ENCODE measurements at regions not wholly inside any gene's neighbourhood (a gene's known extent, or its start where the extent isn't known, plus 50 kb on each side); places are given as distances from the start of the nearest gene placed in this dataset.

DNA sequence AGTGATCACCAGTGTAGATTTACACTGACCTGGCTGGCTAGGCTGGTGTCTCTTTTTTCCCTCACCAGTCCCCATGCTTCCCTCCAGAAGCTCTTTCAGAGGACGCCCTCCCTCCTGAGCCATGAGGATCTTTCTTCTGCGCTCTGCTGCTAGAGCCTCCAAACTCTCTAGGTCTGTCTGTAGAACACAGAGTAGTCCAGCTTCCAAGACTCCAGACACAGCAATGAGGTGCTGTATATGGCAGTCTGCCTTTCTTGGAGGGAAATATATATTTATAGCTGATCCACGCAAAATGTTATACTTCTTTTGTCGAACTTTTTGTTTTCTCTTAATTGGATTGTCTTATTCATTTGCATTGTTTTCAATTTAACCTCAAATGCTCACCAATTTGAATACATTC lies 1121.8 kb downstream of the ROBO2 start:
- Histone ChIP-seq H3K27me3 (ENCODE audit: insufficient read depth, low read length) (no peaks in the 10 kb centered on the region), H3K4me1 (ENCODE audit: insufficient read depth, low read length) (peaks cover 6% of the 10 kb centered on the region; the same call in 1 of the 2 replicates), H3K9ac (ENCODE audit: low read depth, low read length) (no peak overlapping the region), H3K9me3 (ENCODE audit: insufficient read depth, low read depth, low read length) (no peaks in the 10 kb centered on the region), H3K36me3 (ENCODE audit: insufficient read depth, low read depth, low read length) (no peaks in the 10 kb centered on the region), H3K27ac (ENCODE audit: low read length) (no peak overlapping the region), H3K4me3 (ENCODE audit: low read length) (no peak overlapping the region)

DNA sequence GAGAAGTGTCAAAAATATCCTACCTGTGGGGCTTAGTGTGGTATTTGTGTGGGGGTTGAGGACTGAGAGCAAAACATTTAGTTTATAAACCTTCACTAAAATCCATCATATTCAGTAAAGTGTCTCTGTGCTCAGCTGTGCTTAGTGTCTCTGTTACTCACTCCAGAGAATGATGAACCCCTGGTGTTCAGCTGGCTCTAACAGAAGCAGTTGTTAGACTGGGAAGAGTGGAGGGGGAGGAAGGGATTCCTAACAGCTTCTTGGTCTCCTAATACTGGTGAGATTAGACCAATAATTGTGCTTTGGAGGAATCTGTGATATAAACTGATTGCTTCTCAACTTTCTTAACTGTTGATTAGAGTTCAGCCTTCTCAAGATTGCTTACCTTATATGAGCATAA lies 1123.5 kb downstream of the ROBO2 start:
- peaks cover 6% of the 10 kb centered on the region; the same call in 1 of the 2 replicates for H3K4me1 ChIP-seq (ENCODE audit: insufficient read depth, low read length)
- H3K36me3 ChIP-seq (ENCODE audit: insufficient read depth, low read depth, low read length), result no peaks in the 10 kb centered on the region
- no peaks in the 10 kb centered on the region for H3K27me3 ChIP-seq (ENCODE audit: insufficient read depth, low read length)
- H3K4me3 ChIP-seq (ENCODE audit: low read length), result no peak overlapping the region
- H3K9me3 ChIP-seq (ENCODE audit: insufficient read depth, low read depth, low read length), result no peaks in the 10 kb centered on the region
- no peak overlapping the region for H3K9ac ChIP-seq (ENCODE audit: low read depth, low read length)
- no peak overlapping the region for H3K27ac ChIP-seq (ENCODE audit: low read length)

DNA sequence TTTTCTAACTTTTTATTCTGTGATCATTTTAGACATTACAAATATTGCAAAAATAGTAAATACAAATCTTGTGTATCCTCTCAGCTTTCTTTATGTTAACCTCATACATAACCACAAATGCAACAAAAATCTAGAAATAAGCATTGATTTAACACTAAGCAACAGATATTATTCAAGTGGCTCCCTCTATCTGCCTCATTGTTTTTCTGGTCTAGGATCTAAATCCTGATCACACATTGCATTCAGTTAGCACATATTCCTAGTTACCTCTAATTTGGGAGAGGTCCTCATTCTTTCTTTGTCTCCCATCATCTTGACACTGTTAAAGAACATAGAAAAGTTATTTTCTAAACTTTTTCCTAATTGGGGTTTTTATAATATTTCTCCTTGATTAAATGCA lies 1126.0 kb downstream of the ROBO2 start:
- H3K9me3 ChIP-seq (ENCODE audit: insufficient read depth, low read depth, low read length), result no peaks in the 10 kb centered on the region
- H3K9ac ChIP-seq (ENCODE audit: low read depth, low read length), result no peak overlapping the region
- no peaks in the 10 kb centered on the region for H3K27me3 ChIP-seq (ENCODE audit: insufficient read depth, low read length)
- H3K4me3 ChIP-seq (ENCODE audit: low read length), result no peak overlapping the region
- no peaks in the 10 kb centered on the region for H3K36me3 ChIP-seq (ENCODE audit: insufficient read depth, low read depth, low read length)
- peaks cover 6% of the 10 kb centered on the region; the same call in 1 of the 2 replicates for H3K4me1 ChIP-seq (ENCODE audit: insufficient read depth, low read length)
- no peak overlapping the region for H3K27ac ChIP-seq (ENCODE audit: low read length)

DNA sequence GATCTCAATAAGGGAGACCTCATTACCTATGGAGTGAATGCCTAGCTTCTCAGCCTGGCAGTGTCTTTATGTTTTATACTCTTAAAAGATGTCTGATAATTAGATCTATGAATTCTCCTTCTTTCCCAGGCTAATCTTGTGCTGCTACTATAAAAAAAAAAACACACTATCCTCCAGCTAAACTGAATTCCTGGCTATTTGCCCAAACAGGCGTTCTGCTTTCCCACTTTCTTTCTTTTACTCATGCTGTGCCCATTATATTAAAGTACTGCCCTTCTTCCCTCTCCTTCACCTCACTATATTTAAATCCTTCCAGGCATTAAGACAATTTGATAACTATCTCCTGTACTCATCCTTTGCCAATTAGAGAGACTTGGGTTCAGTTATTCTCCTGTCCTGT lies 1134.9 kb downstream of the ROBO2 start:
- no peaks in the 10 kb centered on the region for H3K9me3 ChIP-seq (ENCODE audit: insufficient read depth, low read depth, low read length)
- no peak overlapping the region for H3K9ac ChIP-seq (ENCODE audit: low read depth, low read length)
- H3K4me3 ChIP-seq (ENCODE audit: low read length), result no peak overlapping the region
- no peaks in the 10 kb centered on the region for H3K36me3 ChIP-seq (ENCODE audit: insufficient read depth, low read depth, low read length)
- no peaks in the 10 kb centered on the region for H3K27me3 ChIP-seq (ENCODE audit: insufficient read depth, low read length)
- no peaks in the 10 kb centered on the region for H3K4me1 ChIP-seq (ENCODE audit: insufficient read depth, low read length)
- H3K27ac ChIP-seq (ENCODE audit: low read length), result no peak overlapping the region

DNA sequence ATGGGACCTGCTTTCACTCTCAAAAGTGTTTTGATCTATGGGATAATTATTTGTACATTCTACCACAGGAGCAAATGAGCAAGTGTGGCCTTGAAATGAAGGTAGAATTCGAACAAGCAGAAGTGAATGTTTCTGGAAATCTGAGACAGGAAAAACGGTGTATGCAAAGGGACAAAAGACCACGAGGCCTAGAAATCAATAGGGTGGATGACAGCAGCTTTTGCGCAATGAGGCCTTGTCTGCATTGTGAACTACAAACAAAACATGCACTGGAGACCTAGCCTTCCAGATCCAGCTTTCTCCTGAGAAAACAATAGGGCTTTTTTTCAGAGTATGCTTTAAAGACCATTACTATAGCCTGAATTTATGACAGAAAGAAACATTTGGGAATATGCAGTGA lies 1137.0 kb downstream of the ROBO2 start:
- no peaks in the 10 kb centered on the region for H3K36me3 ChIP-seq (ENCODE audit: insufficient read depth, low read depth, low read length)
- H3K4me1 ChIP-seq (ENCODE audit: insufficient read depth, low read length), result no peaks in the 10 kb centered on the region
- no peak overlapping the region for H3K9ac ChIP-seq (ENCODE audit: low read depth, low read length)
- H3K27ac ChIP-seq (ENCODE audit: low read length), result no peak overlapping the region
- H3K9me3 ChIP-seq (ENCODE audit: insufficient read depth, low read depth, low read length), result no peaks in the 10 kb centered on the region
- H3K4me3 ChIP-seq (ENCODE audit: low read length), result no peak overlapping the region
- H3K27me3 ChIP-seq (ENCODE audit: insufficient read depth, low read length), result no peaks in the 10 kb centered on the region

DNA sequence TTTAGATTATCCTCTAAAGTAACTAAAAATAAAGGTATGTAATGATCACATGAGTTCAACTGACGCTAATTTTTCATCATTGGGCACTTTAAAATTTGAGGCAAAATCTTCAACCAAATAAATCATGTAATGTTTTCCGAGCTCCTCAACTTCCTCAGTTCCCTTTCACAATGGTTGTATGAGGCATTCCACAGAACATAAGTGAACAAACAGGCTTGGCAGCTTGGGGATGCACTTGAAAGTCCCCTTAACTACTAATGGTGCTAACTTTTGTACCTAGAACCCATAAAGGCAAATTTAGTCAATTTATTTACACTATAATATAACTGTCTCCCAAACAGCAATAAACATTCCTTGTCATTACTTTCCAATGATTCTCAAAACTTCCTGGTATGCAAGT lies 1137.9 kb downstream of the ROBO2 start:
- Histone ChIP-seq H3K36me3 (ENCODE audit: insufficient read depth, low read depth, low read length) (no peaks in the 10 kb centered on the region), H3K4me3 (ENCODE audit: low read length) (no peak overlapping the region), H3K9me3 (ENCODE audit: insufficient read depth, low read depth, low read length) (no peaks in the 10 kb centered on the region), H3K27me3 (ENCODE audit: insufficient read depth, low read length) (no peaks in the 10 kb centered on the region), H3K9ac (ENCODE audit: low read depth, low read length) (no peak overlapping the region), H3K27ac (ENCODE audit: low read length) (no peak overlapping the region), H3K4me1 (ENCODE audit: insufficient read depth, low read length) (no peaks in the 10 kb centered on the region)

DNA sequence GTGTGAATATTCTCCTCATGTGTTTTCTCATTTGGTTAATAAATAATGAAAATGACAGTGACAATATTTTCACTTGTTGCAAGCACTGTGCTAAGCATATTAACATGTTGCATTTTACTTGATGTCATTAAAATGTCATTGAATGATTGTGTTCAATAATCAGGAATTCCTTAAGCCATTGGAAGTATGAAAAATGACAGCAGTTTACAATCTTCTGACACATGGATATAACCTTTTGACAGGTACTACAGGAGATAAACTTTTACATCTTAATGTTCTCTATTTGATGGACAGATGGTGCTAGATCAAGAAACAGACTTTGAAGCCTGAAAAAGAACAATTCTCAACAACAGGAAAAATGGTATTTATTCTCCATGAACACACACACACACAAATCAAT lies 1138.3 kb downstream of the ROBO2 start:
- Histone ChIP-seq H3K4me1 (ENCODE audit: insufficient read depth, low read length) (no peaks in the 10 kb centered on the region), H3K9ac (ENCODE audit: low read depth, low read length) (no peak overlapping the region), H3K27ac (ENCODE audit: low read length) (no peak overlapping the region), H3K36me3 (ENCODE audit: insufficient read depth, low read depth, low read length) (no peaks in the 10 kb centered on the region), H3K4me3 (ENCODE audit: low read length) (no peak overlapping the region), H3K9me3 (ENCODE audit: insufficient read depth, low read depth, low read length) (no peaks in the 10 kb centered on the region), H3K27me3 (ENCODE audit: insufficient read depth, low read length) (no peaks in the 10 kb centered on the region)

DNA sequence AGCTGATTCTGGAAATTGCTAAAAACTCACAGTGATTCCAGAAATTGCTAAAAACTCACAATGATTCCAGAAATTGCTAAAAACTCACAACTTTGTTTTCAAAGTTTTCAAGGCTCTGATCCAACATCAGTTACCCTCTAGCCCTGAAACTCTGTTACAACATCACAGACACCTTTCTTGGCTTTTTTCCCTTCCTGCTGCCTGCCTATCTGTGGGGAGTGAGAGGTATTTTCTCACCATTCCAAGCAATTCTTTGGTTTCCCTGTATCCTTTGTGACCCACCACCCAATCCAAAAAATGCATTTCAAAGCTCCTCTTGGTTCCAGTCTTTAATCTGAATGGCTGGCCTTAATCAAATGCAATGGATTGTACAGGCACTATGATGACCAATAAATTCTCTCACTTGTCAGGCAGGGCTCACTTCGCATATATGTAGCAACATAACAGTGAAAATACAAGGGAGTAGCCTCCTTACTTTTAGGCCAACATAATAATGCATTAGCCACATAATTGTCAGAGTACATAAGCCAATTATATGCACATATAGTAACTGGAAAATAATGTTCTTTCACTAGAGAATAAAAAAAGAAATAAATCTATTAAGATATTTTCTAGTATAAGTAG lies 1139.0 kb downstream of the ROBO2 start:
- Histone ChIP-seq H3K36me3 (ENCODE audit: insufficient read depth, low read depth, low read length) (no peaks in the 10 kb centered on the region), H3K27ac (ENCODE audit: low read length) (no peak overlapping the region), H3K9ac (ENCODE audit: low read depth, low read length) (no peak overlapping the region), H3K4me3 (ENCODE audit: low read length) (no peak overlapping the region), H3K27me3 (ENCODE audit: insufficient read depth, low read length) (no peaks in the 10 kb centered on the region), H3K9me3 (ENCODE audit: insufficient read depth, low read depth, low read length) (no peaks in the 10 kb centered on the region), H3K4me1 (ENCODE audit: insufficient read depth, low read length) (peaks cover under 1% of the 10 kb centered on the region; the same call in 1 of the 2 replicates)

DNA sequence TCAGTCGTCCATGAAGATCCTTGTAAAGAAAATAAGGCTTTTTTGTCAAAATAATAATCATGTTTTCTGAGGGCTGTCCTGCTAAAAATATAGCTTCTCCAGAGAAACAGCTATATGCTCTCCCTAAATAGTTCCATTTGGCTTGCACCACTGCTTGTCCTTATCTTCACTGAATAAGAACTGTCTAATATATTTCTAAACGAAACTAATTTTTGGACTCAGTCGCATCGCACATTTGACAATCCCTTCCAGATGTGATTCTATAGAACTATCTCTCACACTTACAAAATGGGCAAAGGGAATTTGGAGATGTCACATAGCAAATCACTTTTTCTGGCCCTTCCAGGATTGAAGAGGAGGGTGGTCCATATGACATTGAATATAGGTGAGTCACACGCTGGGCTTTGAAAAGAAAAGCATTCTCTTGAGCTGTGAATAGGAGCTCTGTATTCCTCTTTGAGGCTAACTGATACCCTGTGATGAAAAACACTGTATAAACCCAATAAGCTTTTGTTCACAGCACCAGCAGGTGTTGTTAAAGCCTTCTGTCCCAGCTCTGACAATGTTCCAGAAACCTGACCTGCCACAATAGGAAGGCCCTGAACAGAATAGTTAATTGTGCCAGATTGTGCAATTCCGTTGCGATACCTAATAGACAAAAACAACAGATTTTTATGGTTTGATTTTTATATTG lies 1144.2 kb downstream of the ROBO2 start:
- Histone ChIP-seq H3K9ac (ENCODE audit: low read depth, low read length) (no peak overlapping the region), H3K27me3 (ENCODE audit: insufficient read depth, low read length) (no peaks in the 10 kb centered on the region), H3K36me3 (ENCODE audit: insufficient read depth, low read depth, low read length) (no peaks in the 10 kb centered on the region), H3K9me3 (ENCODE audit: insufficient read depth, low read depth, low read length) (no peaks in the 10 kb centered on the region), H3K27ac (ENCODE audit: low read length) (no peak overlapping the region), H3K4me1 (ENCODE audit: insufficient read depth, low read length) (peaks cover 7% of the 10 kb centered on the region; the same call in 1 of the 2 replicates), H3K4me3 (ENCODE audit: low read length) (no peak overlapping the region)

DNA sequence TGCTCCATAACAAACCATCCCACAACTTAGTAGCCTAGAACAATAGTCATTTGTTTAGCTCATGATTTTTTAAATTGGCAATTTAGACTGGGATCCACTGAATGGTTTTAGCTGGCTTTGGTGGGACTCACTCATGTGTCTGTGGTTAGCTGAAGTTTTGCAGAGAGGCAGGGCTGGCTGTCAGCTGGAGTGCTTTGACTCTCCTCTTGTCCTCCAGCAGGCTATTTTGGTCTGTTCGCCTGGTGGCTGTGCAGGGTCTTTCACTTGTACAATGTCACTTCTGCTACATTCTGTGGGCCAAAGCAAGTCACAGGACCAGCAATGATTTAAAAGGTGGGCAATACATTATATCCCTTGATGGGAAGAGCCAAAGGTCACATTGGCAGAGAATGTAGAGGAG lies 1146.5 kb downstream of the ROBO2 start:
- no peaks in the 10 kb centered on the region for H3K9me3 ChIP-seq (ENCODE audit: insufficient read depth, low read depth, low read length)
- no peak overlapping the region for H3K27ac ChIP-seq (ENCODE audit: low read length)
- H3K27me3 ChIP-seq (ENCODE audit: insufficient read depth, low read length), result no peaks in the 10 kb centered on the region
- H3K9ac ChIP-seq (ENCODE audit: low read depth, low read length), result no peak overlapping the region
- H3K36me3 ChIP-seq (ENCODE audit: insufficient read depth, low read depth, low read length), result no peaks in the 10 kb centered on the region
- H3K4me1 ChIP-seq (ENCODE audit: insufficient read depth, low read length), result peaks cover 7% of the 10 kb centered on the region; the same call in 1 of the 2 replicates
- no peak overlapping the region for H3K4me3 ChIP-seq (ENCODE audit: low read length)

DNA sequence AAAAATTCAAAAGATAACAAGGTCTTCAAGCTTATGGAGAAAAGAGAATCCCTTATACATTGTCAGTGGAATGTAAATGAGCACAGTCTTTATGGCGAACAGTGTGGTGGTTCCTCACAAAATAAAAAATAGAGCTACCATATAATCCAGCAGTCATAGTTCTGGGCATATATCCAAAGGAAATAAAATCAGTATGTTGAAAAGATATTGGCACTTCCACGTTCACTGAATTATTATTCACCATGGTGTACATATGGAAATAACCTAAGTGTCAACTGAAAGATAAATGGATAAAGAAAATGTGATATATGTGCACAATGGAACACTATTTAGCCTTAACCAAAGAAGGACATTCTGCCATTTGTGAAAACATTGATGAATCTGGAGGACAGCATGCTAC lies 1161.2 kb downstream of the ROBO2 start:
- no peak overlapping the region for H3K27ac ChIP-seq (ENCODE audit: low read length)
- no peaks in the 10 kb centered on the region for H3K9me3 ChIP-seq (ENCODE audit: insufficient read depth, low read depth, low read length)
- no peaks in the 10 kb centered on the region for H3K36me3 ChIP-seq (ENCODE audit: insufficient read depth, low read depth, low read length)
- H3K4me1 ChIP-seq (ENCODE audit: insufficient read depth, low read length), result no peaks in the 10 kb centered on the region
- H3K4me3 ChIP-seq (ENCODE audit: low read length), result no peak overlapping the region
- no peak overlapping the region for H3K9ac ChIP-seq (ENCODE audit: low read depth, low read length)
- no peaks in the 10 kb centered on the region for H3K27me3 ChIP-seq (ENCODE audit: insufficient read depth, low read length)

DNA sequence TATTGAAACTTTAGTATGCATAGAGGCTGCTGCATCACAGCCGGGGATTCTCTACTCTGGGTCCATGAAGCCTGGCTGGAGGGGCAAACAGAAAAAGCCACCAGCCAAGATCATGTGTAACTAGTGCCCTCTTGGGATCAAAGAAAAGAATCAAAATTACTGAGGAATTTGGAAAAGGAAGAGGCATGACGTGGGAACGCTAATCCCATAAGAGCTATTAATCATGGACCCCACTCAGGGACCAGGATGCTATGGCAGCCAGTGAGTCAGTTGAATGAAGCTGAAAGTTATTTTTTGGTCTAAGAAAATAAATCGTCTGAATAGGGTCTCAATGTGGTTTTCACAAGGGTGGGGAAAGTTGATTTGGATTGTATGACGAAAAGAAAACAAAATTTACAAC lies 1165.1 kb downstream of the ROBO2 start:
- Histone ChIP-seq H3K4me3 (ENCODE audit: low read length) (no peak overlapping the region), H3K9me3 (ENCODE audit: insufficient read depth, low read depth, low read length) (no peaks in the 10 kb centered on the region), H3K27me3 (ENCODE audit: insufficient read depth, low read length) (no peaks in the 10 kb centered on the region), H3K9ac (ENCODE audit: low read depth, low read length) (no peak overlapping the region), H3K36me3 (ENCODE audit: insufficient read depth, low read depth, low read length) (no peaks in the 10 kb centered on the region), H3K27ac (ENCODE audit: low read length) (no peak overlapping the region), H3K4me1 (ENCODE audit: insufficient read depth, low read length) (no peaks in the 10 kb centered on the region)

Measured in iPS-20b (cell line).